GM19324 (cell line): ENCODE measurements at regions not wholly inside any gene's neighbourhood (a gene's known extent, or its start where the extent isn't known, plus 50 kb on each side); places are given as distances from the start of the nearest gene placed in this dataset.

Source experiments
- ATAC-seq: cut with Tn5 transposase; IDR thresholded peaks from one replicate; pipeline ENCODE4 v1.9.1; 2021; ENCODE audit warnings: mild to moderate bottlenecking, moderate library complexity; ENCODE audit not compliant: unreplicated experiment, low FRiP score

DNA sequence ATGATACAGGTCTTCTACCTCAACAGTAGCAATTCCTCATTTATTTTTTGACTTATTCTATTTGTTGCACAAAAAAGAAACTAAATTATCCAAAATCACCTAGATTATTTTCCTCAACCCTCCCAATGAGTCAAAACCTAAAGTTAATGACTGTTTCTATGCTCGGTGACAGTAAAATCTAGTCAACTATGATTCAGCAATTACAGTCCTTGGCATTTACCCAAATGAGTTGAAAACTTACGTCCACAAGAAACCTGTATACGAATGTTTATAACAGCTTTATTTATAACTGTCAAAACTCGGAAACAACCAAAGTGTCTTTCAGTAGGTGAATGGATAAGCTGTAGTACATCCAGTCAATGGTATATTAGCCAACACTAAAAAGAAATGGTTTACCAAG is 439.3 kb downstream of the CBLN2 start:
- no peak for ATAC-seq

DNA sequence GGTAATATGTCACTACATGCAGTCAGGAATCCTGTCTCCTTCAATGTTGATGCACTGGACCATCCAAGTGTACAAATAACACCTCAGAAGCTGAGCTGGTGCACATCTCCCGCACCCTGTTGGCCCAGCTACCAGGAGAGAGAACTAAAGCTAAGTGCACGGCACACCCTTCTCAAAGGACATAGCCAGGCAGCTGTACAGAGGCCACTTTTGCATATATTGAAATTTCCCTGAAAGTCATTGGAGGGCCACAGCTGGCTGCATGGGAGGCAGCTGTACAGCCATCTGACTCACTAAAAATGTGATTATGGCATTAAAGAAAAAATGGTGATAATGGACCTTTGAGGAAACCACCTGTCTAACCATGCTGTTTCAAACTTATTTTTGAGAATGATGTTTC is 441.7 kb downstream of the CBLN2 start:
- no peak for ATAC-seq

DNA sequence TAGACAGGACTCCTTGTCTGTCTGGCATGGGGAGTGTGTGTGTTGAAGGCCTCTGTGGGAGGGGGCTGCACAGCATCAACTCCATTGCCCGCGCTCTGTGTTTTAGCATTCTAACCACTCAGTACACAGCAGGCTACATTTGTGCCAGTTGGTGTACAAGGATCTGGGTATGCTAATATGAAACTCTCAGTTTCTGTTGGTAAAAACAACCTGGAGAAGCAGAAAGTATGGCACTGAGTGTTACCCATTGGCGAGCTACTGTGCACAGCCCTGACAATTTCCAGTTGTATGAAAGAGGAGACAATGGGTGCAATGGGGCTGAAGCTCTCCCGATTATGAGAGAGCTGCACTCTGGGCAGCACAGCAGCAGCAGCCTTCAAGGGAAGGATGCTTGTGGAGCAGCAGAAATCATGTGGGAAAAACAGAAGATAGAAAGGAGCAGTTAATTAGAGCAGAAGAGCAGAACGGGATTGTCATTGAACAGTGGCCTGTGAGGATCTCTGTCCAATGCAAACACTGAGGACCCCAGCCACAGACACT is 443.6 kb downstream of the CBLN2 start:
- ATAC-seq = no peak

DNA sequence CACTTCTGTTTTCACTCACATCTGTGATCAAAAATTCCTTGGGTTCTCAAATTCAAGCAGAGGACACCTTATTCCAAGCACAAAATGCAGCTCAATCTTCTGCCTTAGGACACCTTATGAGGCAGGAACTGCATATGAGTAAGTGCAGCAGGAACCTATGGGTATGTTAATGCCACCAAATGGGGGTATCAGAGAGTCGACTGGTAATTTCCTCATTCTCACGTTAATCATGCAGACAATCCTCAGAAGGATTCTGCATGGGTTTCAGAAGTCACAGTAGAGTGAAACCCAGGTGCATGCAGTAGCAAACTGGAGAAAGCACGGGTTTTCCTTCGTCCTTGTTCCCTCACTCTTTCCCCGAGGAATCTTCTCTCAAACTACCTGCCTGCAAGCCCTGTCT is 452.8 kb downstream of the CBLN2 start:
- ATAC-seq = no peak

DNA sequence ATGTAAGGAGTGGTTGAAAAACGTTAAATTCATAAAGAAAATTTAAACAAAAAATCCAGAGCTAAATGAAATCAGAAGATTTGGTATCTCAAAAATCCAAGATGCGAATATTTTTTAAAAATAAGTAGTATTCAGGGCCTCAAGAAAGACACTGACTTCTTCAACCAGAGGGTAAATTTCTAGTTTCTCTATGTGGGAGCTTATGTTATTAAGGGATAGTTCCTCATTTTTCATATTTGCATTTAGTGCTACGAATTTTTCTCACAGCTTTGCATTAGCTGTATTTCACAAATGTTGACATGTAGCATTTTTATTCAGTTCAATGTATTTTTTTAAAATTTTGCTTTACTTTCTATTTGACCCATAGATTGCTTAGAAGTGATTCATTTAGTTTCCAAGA is 454.7 kb downstream of the CBLN2 start:
- no peak for ATAC-seq

DNA sequence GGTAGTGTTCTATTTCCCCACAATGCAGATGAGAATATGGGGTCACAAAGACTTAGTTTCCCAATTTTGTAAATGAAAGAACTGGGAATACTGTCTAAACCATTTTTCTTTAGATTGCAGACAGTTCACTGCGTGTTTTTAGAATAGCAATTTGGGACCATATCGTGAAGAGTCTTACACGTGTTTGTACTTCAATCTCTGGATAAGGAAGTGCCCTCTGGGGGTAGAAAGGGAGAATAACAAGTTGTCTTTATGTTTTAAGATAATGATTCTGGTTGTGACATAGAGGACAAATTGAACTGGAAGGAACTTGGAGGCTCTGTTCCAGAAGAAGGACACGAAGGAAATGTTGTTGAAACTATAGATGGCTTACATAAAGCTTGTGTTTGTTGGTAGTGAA is 457.7 kb downstream of the CBLN2 start:
- ATAC-seq = no peak

DNA sequence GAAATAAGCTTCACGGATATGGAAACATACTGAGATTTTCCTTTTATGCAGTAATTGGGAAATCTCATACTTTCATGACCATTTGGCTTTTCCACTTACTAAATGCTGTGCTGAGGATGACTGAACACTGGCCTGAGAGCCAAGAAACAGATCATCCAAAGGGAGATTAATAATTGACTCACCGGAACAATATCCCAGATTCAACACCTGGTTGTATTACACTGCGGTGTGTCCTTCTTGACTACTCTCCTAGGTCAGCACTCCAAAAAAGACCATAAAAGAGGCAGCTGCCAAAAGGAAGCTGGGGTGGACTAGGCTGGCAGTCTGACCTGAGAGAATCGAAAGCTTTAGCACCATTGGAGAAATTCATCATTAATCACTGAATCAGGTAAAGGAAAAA is 469.1 kb downstream of the CBLN2 start:
- no peak for ATAC-seq

DNA sequence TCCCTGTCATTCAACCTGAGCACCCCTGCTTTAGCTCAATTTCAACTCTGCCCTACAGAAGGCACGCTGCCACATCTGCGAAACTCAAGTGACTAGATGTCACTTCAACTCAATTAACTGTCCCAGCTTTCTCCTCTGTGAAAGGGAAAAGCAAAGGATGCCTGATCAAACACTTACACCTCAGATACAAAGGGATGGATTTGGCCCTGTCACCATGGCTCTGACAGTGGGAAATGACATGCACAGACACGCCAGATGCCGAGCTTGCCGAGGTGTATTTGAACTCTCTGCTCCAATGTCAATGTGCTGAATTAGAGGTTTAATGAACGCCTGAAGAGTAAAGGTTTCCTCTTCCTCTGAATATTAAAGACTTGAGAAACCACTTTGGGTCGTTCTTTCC is 481.1 kb downstream of the CBLN2 start:
- ATAC-seq = no peak

DNA sequence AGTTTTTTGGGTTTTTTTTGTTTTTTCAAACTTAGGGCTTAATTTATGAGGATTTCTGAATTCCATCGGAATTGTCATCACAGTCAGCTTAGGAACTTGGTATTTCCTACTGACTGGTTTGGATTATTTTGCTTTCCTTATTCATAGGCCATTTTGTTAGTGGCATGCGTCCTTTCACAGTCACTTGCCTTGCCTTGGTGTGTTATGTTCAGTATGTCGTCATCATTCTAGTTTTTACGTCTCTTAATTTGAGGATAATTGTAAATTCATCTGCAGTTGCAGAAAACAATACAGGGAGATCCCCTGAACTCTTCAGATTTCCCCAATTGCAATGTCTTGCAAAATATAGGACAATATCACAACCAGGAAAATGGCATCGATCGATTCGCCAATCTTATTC is 485.3 kb downstream of the CBLN2 start:
- no peak for ATAC-seq

DNA sequence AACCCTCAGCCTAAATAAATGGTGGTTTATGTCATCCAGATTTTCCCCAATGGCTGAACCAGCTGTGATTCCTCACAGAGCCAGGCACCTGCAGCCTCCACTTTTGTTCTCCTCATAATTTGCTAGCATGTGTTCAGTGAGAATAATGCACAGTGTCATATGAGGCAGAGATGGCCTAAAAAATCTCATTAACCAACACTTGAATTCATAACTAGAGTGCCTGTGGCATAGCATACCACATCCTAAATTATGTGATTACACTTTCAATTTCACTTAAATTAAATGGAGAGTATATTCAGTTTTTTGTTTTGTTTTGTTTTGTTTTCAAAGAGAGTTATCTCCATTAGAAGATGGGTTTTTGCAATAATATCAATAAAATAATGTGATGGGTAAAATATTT is 488.0 kb downstream of the CBLN2 start:
- ATAC-seq = no peak

DNA sequence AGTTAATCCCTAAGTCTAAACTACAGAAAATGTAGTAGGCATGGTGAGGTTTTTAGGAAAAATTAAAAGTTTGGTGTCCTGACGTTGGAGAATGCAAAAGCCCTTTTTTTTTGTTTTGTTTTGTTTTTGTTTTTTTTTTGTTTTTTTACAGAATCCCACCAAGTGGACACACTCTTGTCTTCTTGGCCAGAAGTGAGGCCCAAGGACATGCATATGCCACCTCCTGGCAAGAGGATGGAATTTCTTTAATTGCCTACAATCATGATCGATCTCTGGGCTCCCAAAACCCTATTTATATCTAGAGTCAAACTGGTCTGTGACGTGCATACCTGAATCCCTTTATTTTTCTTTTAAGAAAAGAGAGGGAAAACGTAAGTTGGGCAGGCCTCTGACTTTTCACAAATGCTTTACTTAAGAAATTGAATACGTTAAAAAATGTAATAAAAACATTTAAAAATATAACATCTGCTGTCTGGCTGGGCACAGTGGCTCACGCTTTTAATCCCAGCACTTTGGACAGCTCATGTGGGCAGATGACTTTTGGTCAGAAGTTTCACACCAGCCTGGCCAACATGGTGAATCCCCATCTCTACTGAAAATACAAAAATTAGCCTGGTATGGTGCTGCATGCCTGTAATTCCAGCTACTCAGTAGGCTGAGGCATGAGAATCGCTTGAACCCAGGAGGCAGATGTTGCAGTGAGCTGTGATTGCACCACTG is 502.7 kb downstream of the CBLN2 start:
- no peak for ATAC-seq

DNA sequence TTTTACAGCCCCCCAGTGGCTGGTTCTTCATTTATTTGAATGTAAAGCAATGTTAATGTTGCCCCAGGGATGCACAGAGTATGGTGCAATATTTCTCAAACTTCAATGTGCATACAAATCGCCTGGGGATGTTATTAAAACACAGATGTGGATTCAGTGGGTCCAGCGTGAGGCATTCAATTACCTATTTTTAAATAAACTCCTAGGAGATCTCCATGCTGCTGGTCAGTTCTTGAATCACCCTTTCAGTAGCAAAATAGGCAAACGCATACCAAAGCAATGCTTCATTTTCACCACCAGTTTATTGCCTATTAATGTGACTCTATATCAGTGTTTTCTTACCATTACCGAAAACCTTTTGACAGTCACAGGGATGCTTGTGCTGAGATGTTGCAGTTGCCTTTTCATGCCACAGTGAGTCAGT is 530.7 kb downstream of the CBLN2 start:
- no peak for ATAC-seq

DNA sequence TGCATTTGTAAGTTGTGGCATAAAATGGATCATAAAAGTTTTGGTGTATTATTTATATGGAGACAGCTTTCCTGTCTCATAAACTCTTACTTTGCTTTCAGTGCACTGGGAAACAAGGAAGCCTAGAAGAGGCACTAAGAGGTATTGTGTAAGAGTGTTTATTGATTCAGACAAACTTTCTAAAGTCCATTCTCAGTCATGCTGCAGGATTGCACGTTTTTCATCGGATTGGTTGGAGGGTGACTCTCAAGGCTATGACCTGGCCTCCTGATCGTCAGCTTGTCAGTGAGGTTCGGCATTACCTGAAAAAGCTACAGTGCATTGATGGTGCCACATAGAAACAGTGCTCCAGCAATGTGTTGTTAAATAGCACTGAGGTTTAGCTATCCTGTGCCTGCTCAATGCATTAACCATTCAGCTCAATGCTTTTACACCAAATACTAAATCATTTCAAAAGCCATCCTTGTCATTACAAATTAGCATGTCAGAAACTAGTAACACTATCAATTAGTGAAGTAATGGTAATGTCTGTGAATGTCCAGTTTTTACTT is 545.5 kb downstream of the CBLN2 start:
- ATAC-seq = no peak

DNA sequence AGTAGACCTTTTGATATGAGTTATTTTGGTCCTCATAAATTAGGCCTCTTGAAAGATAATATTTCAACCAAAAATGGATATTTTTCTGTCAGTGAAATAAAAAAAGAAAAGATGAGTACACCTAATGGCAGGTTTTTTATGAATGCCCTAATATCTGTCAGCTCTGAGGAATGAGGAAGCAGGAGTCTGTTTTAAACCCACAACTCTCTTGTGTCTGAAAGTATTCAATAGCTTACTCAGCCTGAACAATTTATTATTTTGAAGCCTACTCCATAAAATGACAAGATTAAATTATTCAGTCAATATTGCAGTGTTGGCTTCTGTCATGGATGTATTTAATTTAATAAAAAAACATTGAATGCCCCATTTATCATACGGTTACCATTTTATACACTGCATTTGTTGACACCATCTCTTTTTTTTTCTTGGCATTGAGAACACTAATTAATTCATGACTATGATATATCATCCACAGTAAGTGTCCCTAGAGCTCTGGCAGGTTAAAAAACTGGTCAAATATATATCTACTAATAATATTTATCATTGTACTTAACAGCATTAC is 548.2 kb downstream of the CBLN2 start:
- ATAC-seq = no peak

DNA sequence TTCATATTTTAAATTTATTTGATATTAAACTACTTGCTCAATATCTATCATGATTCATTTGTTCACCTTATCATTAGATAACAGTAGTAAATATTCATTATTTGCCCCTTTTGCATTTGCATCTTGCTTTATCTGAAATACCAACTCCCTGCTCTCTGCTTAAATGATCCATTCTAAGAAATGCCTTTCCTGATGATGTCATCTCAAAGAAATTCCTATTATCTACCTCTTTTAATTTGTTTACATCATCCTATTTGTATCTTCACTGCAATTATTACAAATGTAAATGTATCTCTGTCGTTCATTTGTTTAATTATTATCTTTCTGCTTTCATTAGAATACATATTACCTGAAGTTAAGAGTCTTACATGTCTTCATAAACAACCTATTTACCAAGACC is 549.9 kb downstream of the CBLN2 start:
- no peak for ATAC-seq

DNA sequence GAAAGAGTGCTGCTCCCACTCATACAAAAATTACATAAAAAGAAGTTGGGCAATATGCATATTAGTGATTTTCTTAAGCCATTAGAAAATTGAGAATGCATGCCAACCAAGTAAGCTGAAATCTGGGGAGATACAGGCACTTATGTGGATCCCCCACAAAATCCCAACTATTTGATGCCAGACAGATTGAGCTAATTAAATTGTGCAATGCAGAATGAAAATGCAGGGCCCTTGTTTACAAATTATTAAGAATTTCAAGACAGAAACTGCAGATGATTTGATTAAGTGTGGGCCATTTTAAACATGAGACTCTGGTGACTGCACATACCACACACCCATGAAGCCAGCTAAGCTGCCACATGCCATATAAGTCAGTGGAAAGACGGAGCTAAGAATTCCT is 554.5 kb downstream of the CBLN2 start:
- no peak for ATAC-seq

DNA sequence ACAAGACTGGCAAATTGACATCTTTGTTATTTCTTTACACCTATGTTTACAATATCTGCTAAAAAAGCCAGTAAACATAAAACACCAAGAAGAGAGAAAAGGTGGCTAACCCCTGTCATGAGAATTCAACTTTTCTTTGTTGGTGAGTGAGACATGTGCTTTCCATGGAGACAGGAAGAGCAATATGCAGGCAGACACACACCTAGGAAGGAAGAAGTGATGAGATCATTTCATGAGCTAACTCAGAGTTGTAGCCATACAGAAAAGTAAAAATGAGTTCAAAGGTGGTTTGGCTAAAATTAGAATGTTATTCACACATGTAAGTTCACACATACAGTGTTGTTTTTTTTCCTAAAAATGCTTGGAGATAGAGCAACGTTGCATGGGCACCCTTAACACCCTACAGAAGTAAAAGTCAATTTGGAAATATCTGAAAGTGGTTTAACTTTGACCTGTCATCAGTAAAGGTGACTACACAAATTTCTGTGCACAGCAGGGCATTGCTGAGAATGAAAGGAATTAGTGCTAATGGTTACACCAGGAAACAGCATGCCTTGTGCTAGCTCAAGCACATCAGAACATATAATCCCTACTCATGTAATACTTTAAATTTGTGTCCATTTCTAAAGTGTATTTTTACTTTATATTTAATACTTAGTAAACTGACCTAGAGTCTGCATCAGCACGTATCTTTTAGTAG is 557.6 kb downstream of the CBLN2 start:
- no peak for ATAC-seq

DNA sequence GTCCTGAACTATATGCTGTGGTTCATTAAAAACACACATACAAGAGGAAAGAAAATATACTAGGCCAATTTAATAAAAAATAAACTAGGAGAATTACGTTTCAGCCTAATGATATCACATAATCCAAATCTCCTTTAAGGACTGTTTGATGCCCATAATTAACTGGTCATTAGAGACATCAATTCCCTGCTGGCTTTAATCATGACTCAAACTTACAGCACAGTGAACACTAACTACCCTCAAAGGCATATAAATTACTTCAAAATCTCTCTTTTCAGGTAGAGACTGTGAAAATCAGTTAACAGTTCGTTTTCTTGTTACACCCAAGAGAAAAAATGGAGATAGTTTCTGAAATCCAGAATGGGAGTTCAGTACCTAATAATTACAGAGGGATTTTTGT is 567.4 kb downstream of the CBLN2 start:
- ATAC-seq = no peak

DNA sequence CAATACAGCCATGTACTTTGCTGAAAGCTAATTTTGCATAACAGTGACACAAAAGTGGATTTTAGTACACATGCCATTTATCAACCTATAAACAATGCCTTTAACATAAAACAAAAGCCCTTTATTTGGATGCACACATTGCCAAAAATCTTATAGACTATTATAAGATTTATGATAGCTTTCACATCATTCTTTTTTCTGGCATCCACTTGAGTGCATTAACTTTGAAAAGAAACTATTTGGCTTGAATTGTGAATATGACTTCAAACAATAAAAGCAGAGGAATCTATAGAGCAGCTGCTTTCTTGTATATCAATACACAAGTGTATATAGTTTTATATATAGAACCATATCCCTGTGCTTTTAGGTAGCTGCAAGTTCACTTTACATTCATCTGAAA is 577.4 kb downstream of the CBLN2 start:
- ATAC-seq = no peak

DNA sequence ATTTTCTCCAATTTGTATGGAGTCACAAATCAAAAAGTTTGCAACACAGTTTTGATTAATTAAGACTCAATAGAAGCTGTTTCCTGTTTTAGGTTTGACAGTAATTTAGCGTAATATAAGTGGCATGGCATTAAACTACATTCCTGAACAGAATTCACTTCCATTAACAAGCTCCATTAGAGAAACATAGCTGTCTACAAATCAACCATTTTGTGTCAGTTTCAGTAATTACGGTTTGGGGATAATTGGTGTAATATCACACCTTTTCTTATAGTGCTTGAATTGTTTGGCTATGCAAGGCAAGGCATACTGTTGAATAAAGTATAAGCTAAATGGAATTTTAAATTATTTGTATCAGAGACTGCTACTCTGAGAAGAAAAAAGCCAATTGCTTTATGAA is 585.5 kb downstream of the CBLN2 start:
- ATAC-seq = no peak

DNA sequence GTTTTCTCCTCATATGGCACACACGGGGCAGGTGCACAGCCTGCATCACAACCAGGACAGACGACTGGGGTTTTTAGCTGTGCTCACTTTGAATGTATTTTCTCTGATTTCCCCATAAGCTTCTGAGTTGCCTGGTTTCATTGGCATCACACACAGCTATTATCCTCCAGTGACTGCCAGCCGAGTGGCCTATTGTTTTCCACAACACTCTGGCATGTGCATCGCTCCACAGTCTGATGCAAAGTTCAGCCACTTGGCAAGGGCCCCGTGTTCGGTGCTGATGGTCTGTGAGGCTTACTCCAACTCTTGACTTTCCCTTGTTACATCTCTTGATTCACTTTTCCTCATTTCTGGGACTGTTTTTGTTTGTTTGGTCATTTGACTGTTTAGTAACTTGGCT is 593.1 kb downstream of the CBLN2 start:
- ATAC-seq = no peak

DNA sequence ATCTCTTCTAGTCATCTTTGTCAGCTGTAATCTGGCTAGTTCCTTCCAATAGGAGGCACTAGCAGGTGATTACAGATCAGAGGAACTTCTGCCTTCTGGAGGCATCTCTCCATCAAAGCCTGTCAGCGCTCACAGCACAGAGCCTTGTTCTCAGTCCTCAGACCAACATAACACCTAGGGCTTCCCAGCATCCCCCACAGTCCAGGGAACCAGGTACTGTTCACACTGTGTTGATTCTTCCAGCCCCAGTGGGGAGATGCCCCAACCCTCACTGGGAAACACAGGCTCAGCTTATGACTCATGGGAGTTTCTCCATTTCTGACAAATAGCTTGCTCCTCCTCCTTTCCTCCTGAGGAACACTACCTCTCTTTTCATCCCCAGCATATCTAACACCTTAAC is 601.7 kb downstream of the CBLN2 start:
- ATAC-seq = no peak
